Activated CD4-positive, alpha-beta T cell treated with anti-CD3 and anti-CD28 coated beads, Interleukin-2, amount 50 U/mL, for 4 hours (primary cell): ENCODE measurements at regions not wholly inside any gene's neighbourhood (a gene's known extent, or its start where the extent isn't known, plus 50 kb on each side); places are given as distances from the start of the nearest gene placed in this dataset.
"Not testable (repeated sequence)": the region's sequence is repeated elsewhere in the genome, so short reads cannot be mapped to it uniquely, and the experiment has no call there.

Experiments used
- DNase-seq, 2 experiments: peaks; one replicate each; pipeline ENCODE4 v3.0.0-alpha.2; 2020

DNA sequence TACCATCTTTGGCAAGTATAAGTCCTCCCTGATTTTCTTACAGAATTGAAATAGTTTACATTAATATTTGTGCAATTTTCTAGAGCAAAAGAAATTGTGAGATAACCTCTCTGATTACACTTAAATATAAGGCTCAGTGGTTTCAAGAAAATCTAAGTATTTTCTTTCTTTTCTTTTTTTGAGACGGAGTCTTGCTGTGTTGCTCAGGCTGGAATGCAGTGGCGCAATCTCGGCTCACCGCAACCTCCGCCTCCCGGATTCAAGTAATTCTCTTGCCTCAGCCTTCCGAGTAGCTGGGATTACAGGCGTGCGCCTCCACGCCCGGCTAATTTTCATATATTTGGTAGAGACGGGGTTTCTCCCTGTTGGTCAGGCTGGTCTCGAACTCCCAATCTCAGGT, 813.9 kb upstream of the SLC10A2 start:
- not testable (repeated sequence) for DNase-seq

DNA sequence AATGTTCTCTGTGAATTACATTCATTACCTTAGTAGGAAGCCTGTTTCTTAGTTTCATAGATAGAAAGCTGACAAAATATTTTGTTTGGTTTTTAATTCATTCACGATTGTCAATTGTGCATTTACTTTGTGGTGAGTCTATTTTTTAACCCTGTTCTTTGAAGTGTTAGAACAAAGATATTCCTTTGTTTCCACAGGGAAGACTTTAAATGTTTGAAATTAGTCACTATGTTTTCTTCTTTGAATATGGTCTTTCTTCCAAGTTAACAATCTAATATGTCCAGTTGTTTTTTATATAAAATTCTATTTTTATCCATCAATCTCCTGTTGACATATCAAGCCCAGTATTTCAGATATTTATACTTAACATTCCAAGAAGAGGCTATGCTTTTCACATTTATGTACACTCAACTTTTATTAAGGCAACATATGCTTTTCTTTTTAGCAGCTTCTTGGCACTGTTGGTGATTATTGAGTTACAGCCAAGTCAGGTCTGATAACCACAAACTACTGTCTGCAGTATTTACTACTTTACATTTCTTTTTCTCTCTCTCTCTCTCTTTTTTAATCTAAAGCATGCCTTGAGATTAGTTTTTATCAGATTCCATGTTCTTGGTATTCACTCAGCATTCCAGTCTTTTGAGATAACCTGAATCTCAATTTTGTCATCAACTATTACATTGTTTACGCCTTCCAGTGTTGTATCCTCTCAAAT, 812.8 kb upstream of the SLC10A2 start:
- no peak for DNase-seq

DNA sequence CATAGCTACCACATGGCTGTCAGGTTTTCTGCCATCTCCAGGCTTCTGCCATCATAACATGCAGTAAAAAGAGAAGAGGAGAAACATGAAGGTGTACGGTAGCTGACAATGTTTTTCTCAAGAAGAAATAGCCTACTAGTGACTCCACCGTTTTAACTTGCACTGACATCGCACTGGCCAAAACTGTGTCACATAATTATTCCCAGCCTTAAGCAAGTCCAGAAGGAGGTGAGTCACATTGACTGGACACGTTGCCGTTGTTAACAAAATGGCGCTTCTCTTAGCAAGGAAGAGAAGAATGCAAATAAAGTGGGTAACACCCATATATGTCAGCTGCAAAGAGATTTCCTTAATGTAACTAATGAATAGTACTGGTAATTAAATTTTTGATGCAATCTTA, 810.4 kb upstream of the SLC10A2 start:
- DNase-seq = no peak

GRCh38 chr13:103873725-103874124, 807.5 kb upstream of the SLC10A2 start:
- no peak for DNase-seq

- no peak for DNase-seq
Measured at GRCh38 chr13:103866048-103866447, 799.8 kb upstream of the SLC10A2 start.

DNA sequence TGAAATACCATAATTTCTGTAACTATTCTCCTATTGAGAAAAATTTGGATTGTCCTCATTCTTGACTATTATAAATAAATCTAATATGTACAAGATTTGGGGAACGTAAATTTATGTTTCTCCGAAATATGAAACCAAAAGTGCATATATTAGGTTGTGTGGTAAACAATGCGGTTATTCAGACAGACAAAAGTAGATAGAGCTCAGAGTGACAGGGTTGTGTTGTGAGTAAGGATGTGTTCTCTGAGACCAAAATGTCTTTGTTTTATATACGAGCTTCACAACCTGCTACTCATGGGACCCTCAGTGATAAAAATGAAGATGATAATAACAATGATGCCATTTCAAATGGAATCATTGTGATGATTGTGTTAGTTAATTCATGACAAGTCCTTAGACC, 796.3 kb upstream of the SLC10A2 start:
- DNase-seq = no peak

- no peak for DNase-seq
Measured at GRCh38 chr13:103859952-103860351, 793.7 kb upstream of the SLC10A2 start.

DNA sequence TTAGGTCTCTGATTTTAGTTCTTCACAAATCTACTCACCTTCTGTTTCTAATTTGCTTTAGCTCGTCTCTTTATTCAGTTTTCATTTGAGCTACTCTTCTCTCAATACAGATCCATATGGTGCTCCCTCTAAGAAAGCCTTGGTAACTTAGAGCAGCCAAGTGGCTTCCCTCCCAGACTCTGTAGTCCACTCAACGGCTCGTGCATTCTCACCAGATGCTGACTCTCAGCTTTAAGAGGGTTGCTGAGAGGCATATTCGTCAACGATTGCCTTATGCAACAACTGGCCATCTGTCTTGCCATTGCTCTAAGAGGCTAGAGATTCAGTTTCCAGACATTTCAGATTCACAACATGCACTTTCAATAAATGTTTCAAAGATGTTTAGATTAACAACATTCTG, 785.8 kb upstream of the SLC10A2 start:
- DNase-seq = no peak

- DNase-seq = no peak
Measured at GRCh38 chr13:103844471-103844870, 778.3 kb upstream of the SLC10A2 start.

DNA sequence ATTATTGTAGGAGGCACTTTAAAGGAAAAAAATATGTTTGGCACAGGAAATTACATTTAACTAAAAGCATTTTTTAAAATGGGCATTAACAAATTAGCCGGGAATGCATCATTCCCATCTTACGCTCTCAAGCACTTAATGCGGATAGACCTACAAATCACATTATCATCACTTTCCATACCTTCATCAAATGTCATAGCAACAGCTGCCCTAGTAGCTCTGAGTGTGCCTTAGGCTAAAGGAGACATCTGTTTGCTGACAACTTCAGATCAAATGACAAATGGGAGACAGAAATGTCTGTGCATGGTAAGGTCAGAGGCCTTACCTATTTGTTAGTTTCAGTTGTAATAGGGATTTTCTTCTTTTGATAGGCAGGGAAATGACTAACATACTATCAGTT, 773.2 kb upstream of the SLC10A2 start:
- DNase-seq = no peak

DNA sequence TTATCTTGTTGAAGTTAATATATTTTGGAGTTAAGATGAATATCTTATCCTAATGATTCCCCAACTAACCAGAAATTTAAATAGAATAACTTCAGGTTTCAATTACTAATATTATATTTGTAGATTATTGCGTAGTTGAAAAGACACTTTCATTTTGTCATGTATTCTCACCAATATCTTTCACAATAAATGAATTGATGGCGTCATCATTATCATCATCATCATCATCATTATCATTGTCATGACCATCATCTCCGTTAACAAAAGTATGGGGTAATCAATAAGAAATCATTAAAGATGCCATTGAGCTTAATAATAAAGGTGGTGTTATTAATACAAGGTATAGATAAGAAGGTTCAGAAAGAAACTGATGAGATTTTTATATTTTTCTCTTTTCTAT, 768.8 kb upstream of the SLC10A2 start:
- no peak for DNase-seq

DNA sequence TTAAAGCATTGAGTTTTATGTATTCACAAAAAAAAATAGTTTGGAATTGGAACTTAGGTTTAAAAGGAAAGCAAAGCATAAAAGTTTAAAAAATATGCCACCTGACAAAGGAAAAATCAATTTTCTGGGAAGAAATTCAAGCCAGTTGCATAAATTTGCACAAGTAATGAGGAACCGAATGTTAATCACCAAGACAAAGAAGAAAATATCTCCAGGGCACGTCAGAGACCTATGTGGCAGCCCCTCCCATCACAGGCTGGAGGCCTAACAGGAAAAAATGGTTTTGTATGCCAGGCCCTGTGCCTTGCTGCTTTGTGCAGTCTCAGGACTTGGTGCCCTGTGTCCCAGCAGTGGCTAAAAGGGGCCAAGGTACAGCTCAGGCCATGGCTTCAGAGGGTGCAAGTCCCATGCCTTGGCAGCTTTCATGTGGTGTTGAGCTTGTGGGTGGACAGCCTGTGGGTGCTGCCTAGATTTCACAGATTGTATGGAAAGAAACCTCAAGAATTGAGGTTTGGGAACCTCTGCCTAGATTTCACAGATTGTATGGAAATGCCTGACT, 767.2 kb upstream of the SLC10A2 start:
- no peak for DNase-seq

- DNase-seq = no peak
Measured at GRCh38 chr13:103815619-103816018, 749.4 kb upstream of the SLC10A2 start.

DNA sequence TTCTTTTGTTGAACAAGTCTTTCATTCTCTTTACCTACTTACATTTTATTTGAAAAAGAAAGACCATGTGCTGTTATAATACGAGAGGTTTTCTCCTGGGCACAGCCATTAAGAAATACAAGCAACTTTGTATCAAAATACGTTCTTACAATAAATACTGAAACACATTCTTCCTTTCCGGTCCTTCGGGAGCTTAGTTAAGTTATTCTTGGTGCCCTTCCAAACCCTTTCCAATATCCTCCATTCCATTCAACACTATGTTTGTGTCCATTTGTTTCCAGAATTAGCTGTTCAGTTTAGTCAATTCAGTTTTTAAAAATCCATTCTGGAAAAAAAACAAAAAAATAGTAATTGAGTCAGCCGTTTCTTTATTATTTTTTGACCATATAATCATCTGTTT, 746.8 kb upstream of the SLC10A2 start:
- DNase-seq = no peak

DNA sequence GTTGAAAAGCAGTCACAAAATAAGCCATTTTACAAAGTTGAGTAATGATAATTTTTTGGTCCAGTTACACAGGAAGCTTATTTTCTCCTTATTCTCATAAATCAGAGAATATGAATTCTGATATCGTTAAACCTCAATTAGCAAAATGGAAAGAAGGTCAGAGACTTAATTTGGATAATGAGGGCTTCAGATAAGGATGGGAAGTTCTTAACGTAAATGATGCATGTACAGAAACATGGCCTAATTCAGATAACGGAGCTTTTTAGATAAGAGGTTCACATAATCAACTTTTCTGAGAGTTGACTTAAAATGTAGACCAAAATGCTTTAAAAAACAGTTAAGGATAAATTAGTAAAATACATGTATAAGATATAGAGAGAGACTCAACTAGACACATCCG, 746.3 kb upstream of the SLC10A2 start:
- DNase-seq = no peak

DNA sequence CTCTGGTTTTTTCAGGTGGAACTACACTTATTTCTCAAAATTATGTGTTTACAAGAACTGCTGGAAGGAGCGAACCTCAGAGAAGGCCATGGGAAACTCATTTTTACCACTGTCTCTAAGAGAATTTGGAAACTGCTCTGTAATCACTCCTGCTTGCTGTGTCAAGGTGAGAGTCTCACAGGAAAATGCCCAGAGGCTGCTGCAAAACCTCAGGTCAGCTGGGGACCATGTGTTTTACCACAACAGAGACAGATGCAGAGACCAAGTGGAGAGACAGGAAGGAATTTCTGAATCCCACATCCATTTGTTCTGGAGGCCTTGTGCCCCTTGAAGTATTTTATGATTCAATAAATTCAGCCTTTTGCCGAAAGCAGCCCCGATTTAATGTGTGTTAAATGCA, 743.8 kb upstream of the SLC10A2 start:
- DNase-seq = no peak

DNA sequence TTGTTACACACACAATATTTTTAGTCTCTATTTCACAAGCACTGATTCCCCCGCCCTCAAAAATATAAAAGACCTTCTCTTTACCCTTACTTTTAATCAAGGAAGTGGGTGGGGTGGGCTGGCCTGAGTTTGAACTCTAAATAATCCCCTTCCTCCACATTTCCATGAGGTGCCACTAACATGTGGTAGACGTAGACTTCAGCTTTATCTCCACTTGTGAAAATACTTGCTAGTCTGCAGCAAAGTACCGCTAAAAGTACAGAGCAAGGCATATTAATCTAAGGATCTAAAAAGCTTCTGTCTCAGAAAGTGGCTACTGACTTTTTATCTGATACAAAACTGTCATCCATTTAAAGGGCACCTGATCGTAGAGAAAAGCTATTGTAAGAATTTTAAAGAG, 739.6 kb upstream of the SLC10A2 start:
- no peak for DNase-seq

DNA sequence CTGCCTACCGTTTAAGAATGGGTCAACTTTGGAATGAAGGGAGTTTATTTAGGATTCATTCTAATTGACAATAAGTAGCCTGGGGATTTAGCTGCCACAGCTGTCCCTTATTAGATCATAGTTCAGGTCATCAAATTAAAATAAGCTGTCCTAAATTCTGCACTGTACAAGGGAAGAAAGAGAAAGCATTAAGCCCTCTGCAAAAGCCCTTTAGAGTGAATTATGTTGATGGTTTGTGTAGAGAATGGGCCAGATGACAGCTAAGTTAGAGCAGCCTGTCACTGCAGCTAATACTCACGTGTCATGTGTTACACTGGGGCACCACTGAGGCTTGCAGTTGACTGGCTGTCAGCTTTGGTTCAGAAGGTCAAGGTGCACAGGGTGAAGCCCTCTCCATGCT, 737.1 kb upstream of the SLC10A2 start:
- no peak for DNase-seq

- DNase-seq = no peak
Measured at GRCh38 chr13:103799028-103799427, 732.8 kb upstream of the SLC10A2 start.

GRCh38 chr13:103795892-103796478, 729.8 kb upstream of the SLC10A2 start:
- DNase-seq = no peak

GRCh38 chr13:103794526-103794925, 728.3 kb upstream of the SLC10A2 start:
- DNase-seq = no peak

- DNase-seq = no peak
Measured at GRCh38 chr13:103788061-103788652, 721.9 kb upstream of the SLC10A2 start.

- DNase-seq = no peak
Measured at GRCh38 chr13:103772576-103772975, 706.4 kb upstream of the SLC10A2 start.

DNA sequence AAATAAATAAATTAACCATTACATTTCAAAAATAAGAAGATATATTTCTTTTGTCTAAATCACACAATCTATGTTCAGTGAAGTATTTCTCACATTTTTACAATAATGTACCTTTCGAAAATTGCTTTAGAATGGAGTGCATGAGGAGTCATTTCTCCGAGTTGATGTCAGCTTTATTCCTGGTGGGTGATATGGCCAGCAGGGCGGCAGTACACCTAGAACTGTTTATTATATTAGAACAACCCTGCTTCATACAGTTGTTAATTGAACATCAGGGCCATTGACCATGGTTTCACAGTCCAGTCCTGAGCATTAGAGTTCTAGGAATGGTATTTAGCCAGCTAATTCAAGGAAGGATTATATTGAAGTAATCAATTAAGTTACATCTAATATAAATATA, 696.3 kb upstream of the SLC10A2 start:
- no peak for DNase-seq
